ENCODE measurements at regions not wholly inside any gene's neighbourhood (a gene's known extent, or its start where the extent isn't known, plus 50 kb on each side); places are given as distances from the start of the nearest gene placed in this dataset.
A peak's percentile ranks its signal among the peaks of the same experiment; 100 is the strongest.
"Not testable (repeated sequence)": the region's sequence is repeated elsewhere in the genome, so short reads cannot be mapped to it uniquely, and the experiment has no call there.

- FAIRE-seq, result not testable (repeated sequence)
Observed at GRCh38 chr9:22845243-22845642, 398.6 kb downstream of the DMRTA1 start.

- no peak for FAIRE-seq
Observed at GRCh38 chr9:22855980-22856379, 409.4 kb downstream of the DMRTA1 start.

GRCh38 chr9:22857316-22857715 lies 410.7 kb downstream of the DMRTA1 start:
- FAIRE-seq, result no peak

- no peak for FAIRE-seq
Observed at GRCh38 chr9:22863106-22863505, 416.5 kb downstream of the DMRTA1 start.

- no peak for FAIRE-seq
Observed at GRCh38 chr9:22863736-22864135, 417.1 kb downstream of the DMRTA1 start.

GRCh38 chr9:22893196-22893843 lies 446.7 kb downstream of the DMRTA1 start:
- FAIRE-seq, result peak; percentile 10

GRCh38 chr9:22898591-22898990 lies 452.0 kb downstream of the DMRTA1 start:
- FAIRE-seq, result no peak

GRCh38 chr9:22911632-22912031 lies 465.0 kb downstream of the DMRTA1 start:
- FAIRE-seq, result no peak

GRCh38 chr9:22913026-22913425 lies 466.4 kb downstream of the DMRTA1 start:
- FAIRE-seq, result no peak

- no peak for FAIRE-seq
Observed at GRCh38 chr9:22913518-22913917, 466.9 kb downstream of the DMRTA1 start.

- no peak for FAIRE-seq
Observed at GRCh38 chr9:22916148-22916547, 469.5 kb downstream of the DMRTA1 start.

GRCh38 chr9:22919423-22919822 lies 472.8 kb downstream of the DMRTA1 start:
- FAIRE-seq, result no peak

GRCh38 chr9:22921742-22922141 lies 475.1 kb downstream of the DMRTA1 start:
- FAIRE-seq, result no peak

GRCh38 chr9:22922222-22922621 lies 475.6 kb downstream of the DMRTA1 start:
- no peak for FAIRE-seq

GRCh38 chr9:22954550-22954949 lies 507.9 kb downstream of the DMRTA1 start:
- FAIRE-seq, result no peak

- FAIRE-seq, result no peak
Observed at GRCh38 chr9:22954964-22955363, 508.3 kb downstream of the DMRTA1 start.

GRCh38 chr9:22969350-22969979 lies 522.8 kb downstream of the DMRTA1 start:
- FAIRE-seq, result no peak

GRCh38 chr9:22970434-22970975 lies 523.9 kb downstream of the DMRTA1 start:
- FAIRE-seq, result no peak

- no peak for FAIRE-seq
Observed at GRCh38 chr9:22975951-22976350, 529.3 kb downstream of the DMRTA1 start.

- FAIRE-seq, result no peak
Observed at GRCh38 chr9:22976454-22976853, 529.8 kb downstream of the DMRTA1 start.

GRCh38 chr9:22980429-22980828 lies 533.8 kb downstream of the DMRTA1 start:
- FAIRE-seq, result not testable (repeated sequence)

GRCh38 chr9:22986556-22986955 lies 539.9 kb downstream of the DMRTA1 start:
- FAIRE-seq, result no peak

GRCh38 chr9:22990349-22990748 lies 543.7 kb downstream of the DMRTA1 start:
- no peak for FAIRE-seq

- FAIRE-seq, result no peak
Observed at GRCh38 chr9:22992780-22993179, 546.2 kb downstream of the DMRTA1 start.

Measured in colon (tissue), 2 donors.